Islet precursor cell (in vitro differentiated cells): ENCODE measurements at regions not wholly inside any gene's neighbourhood (a gene's known extent, or its start where the extent isn't known, plus 50 kb on each side); places are given as distances from the start of the nearest gene placed in this dataset.

Experiments
- DNase-seq: peaks from one replicate; pipeline ENCODE4 v3.0.0-alpha.2; 2018

GRCh38 chr2:157076526-157077161 lies 180.9 kb upstream of the GALNT5 start:
- DNase-seq = no peak

- DNase-seq = no peak
Measured at GRCh38 chr2:157077753-157078350, 179.7 kb upstream of the GALNT5 start.

- no peak for DNase-seq
Measured at GRCh38 chr2:157082950-157083349, 174.6 kb upstream of the GALNT5 start.

- no peak for DNase-seq
Measured at GRCh38 chr2:157085522-157085921, 172.0 kb upstream of the GALNT5 start.

GRCh38 chr2:157087373-157088002 lies 170.0 kb upstream of the GALNT5 start:
- no peak for DNase-seq

- DNase-seq = no peak
Measured at GRCh38 chr2:157093666-157094065, 163.8 kb upstream of the GALNT5 start.

GRCh38 chr2:157105372-157105771 lies 152.1 kb upstream of the GALNT5 start:
- no peak for DNase-seq

GRCh38 chr2:157106950-157107349 lies 150.6 kb upstream of the GALNT5 start:
- DNase-seq = no peak

- no peak for DNase-seq
Measured at GRCh38 chr2:157107460-157107859, 150.0 kb upstream of the GALNT5 start.

- no peak for DNase-seq
Measured at GRCh38 chr2:157107877-157108276, 149.6 kb upstream of the GALNT5 start.

GRCh38 chr2:157122776-157123175 lies 134.7 kb upstream of the GALNT5 start:
- DNase-seq = no peak

- DNase-seq = no peak
Measured at GRCh38 chr2:157124731-157125130, 132.8 kb upstream of the GALNT5 start.

GRCh38 chr2:157125685-157126084 lies 131.8 kb upstream of the GALNT5 start:
- no peak for DNase-seq

- DNase-seq = no peak
Measured at GRCh38 chr2:157127249-157128012, 130.1 kb upstream of the GALNT5 start.

GRCh38 chr2:157143901-157144300 lies 113.6 kb upstream of the GALNT5 start:
- no peak for DNase-seq

GRCh38 chr2:157149270-157149669 lies 108.2 kb upstream of the GALNT5 start:
- no peak for DNase-seq

- DNase-seq = no peak
Measured at GRCh38 chr2:157150747-157151146, 106.8 kb upstream of the GALNT5 start.

GRCh38 chr2:157152362-157152761 lies 105.1 kb upstream of the GALNT5 start:
- no peak for DNase-seq

- no peak for DNase-seq
Measured at GRCh38 chr2:157155992-157156391, 101.5 kb upstream of the GALNT5 start.

- DNase-seq = no peak
Measured at GRCh38 chr2:157158111-157158510, 99.4 kb upstream of the GALNT5 start.

GRCh38 chr2:157159221-157159934 lies 98.1 kb upstream of the GALNT5 start:
- no peak for DNase-seq

- no peak for DNase-seq
Measured at GRCh38 chr2:157160111-157160510, 97.4 kb upstream of the GALNT5 start.

- DNase-seq = no peak
Measured at GRCh38 chr2:157164370-157164769, 93.1 kb upstream of the GALNT5 start.
